Endodermal cell (in vitro differentiated cells): ENCODE measurements at regions not wholly inside any gene's neighbourhood (a gene's known extent, or its start where the extent isn't known, plus 50 kb on each side); places are given as distances from the start of the nearest gene placed in this dataset.
A peak's percentile ranks its signal among the peaks of the same experiment; 100 is the strongest.

Source experiments
- DNase-seq: peaks from one replicate; pipeline ENCODE4 v3.0.0-alpha.2; 2017
- H3K27ac ChIP-seq: 2 replicates; pipeline ENCODE4 v1.5.1; 2013; ENCODE audit warnings: mild to moderate bottlenecking, low read depth, low read length, moderate library complexity
- H3K27me3 ChIP-seq: 2 replicates; pipeline ENCODE4 v1.6.1; 2013; ENCODE audit warnings: mild to moderate bottlenecking, low read length, moderate library complexity; ENCODE audit not compliant: insufficient read depth, control insufficient read depth, poor library complexity, severe bottlenecking
- H3K36me3 ChIP-seq: 2 replicates; pipeline ENCODE4 v1.7.0; 2013; ENCODE audit warnings: mild to moderate bottlenecking, low read length, moderate library complexity; ENCODE audit not compliant: control insufficient read depth, insufficient read depth
- H3K4me1 ChIP-seq: one replicate; pipeline ENCODE4 v1.7.0; 2013; ENCODE audit warnings: low read length; ENCODE audit not compliant: control insufficient read depth, insufficient read depth
- H3K4me3 ChIP-seq: 2 replicates; pipeline ENCODE4 v1.5.1; 2013; ENCODE audit warnings: mild to moderate bottlenecking, low read length, moderate library complexity
- H3K9ac ChIP-seq: 2 replicates; pipeline ENCODE4 v1.6.1; 2013; ENCODE audit warnings: mild to moderate bottlenecking, low read length, moderate library complexity; ENCODE audit not compliant: poor library complexity, severe bottlenecking; ENCODE audit errors: extremely low read depth
- H3K9me3 ChIP-seq: 2 replicates; pipeline ENCODE4 v1.6.1; 2013; ENCODE audit warnings: mild to moderate bottlenecking, low read length, moderate library complexity; ENCODE audit not compliant: control insufficient read depth
- H3K27ac Mint-ChIP-seq: 2 replicates; pipeline ENCODE4 v1.8.0; 2020; ENCODE audit warnings: mixed read lengths
- H3K27me3 Mint-ChIP-seq: 2 replicates; pipeline ENCODE4 v1.8.0; 2021; ENCODE audit warnings: mild to moderate bottlenecking, mixed read lengths; ENCODE audit not compliant: insufficient read depth
- H3K36me3 Mint-ChIP-seq: 2 replicates; pipeline ENCODE4 v1.8.0; 2020; ENCODE audit warnings: low read depth, mixed read lengths
- H3K4me1 Mint-ChIP-seq: 2 replicates; pipeline ENCODE4 v1.8.0; 2020; ENCODE audit warnings: mixed read lengths
- H3K4me3 Mint-ChIP-seq: 2 replicates; pipeline ENCODE4 v1.8.0; 2020; ENCODE audit warnings: mild to moderate bottlenecking, moderate library complexity, mixed read lengths
- H3K9me3 Mint-ChIP-seq: 2 replicates; pipeline ENCODE4 v1.8.0; 2020; ENCODE audit warnings: mild to moderate bottlenecking, mixed read lengths
- CTCF ChIP-seq: fragments of 200-600 bp; sonication (generic); conservative IDR thresholded peaks from 2 replicates; pipeline ENCODE4 v1.5.0; 2021; ENCODE audit warnings: antibody characterized with exemption, mild to moderate bottlenecking
- whole genome bisulfite sequencing, 2 experiments: methylation state at CpG; one replicate each; pipeline versions ENCODE4 v1.1.5 to v1.1.7; 2013; ENCODE audit warnings: missing lambda C conversion rate in 2 of 2, mixed read lengths in 1 of 2; ENCODE audit not compliant: insufficient coverage in 1 of 2, insufficient read length in 1 of 2; 5-methylcytosine and 5-hydroxymethylcytosine counted together

DNA sequence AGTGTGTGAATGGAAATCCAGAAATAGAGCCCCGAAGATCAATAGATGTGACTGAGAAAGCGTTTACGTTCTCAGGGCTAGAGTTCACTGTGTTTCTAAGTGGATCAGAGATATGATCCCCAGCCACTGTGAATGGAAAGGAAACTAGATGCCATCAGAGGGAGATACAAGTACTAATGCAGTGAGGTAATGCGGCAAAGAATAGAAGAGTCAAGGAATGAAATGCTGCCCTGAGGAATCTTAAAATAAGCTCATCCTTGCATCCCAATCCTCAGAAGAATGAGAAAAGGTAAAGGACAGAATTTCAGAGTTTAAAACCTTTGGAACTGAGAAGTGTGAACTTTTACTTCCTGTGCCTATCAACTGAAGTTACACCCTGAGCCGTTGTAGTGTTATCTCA is 165.5 kb upstream of the ESRRG start:
- Histone ChIP-seq H3K27me3 (no peaks in the 10 kb centered on the region), H3K27ac (no peak overlapping the region), H3K36me3 (no peaks in the 10 kb centered on the region), H3K4me1 (peaks cover 6% of the 10 kb centered on the region), H3K9me3 (no peaks in the 10 kb centered on the region), H3K9ac (no peak overlapping the region), H3K4me3 (no peak overlapping the region)
- no peak overlapping the region for H3K4me3 Mint-ChIP-seq
- no peaks in the 10 kb centered on the region for H3K27me3 Mint-ChIP-seq
- DNase-seq = no peak
- peak overlapping the region; percentile 3 for H3K27ac Mint-ChIP-seq
- 74% methylated on average over 5 of the region's 5 CpGs for WGBS, 2 experiments
- peaks cover 31% of the 10 kb centered on the region for H3K4me1 Mint-ChIP-seq
- no peak for TF ChIP-seq CTCF
- H3K9me3 Mint-ChIP-seq = no peaks in the 10 kb centered on the region
- H3K36me3 Mint-ChIP-seq = no peaks in the 10 kb centered on the region

DNA sequence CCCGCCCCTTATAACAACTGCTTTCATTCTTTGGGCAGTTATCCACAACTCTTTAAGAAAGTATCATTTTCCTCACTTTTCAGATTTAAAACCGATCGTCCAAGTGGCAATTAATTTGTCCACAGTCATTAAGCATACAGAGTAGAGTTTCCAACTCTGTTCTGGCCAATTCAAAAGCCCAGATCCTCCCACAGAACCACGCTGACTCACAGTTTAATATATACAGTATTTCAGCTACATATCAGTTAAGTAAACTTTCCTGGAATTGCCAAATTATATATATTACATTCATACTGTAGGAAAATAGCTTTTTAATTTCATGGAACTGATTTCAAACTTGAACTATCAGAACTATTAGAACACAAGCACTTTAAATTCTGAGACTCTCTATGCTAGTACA is 163.8 kb upstream of the ESRRG start:
- Mint-ChIP-seq H3K4me3 (no peak overlapping the region), H3K27me3 (no peaks in the 10 kb centered on the region), H3K27ac (no peak overlapping the region), H3K9me3 (no peaks in the 10 kb centered on the region), H3K4me1 (peaks cover 27% of the 10 kb centered on the region), H3K36me3 (no peaks in the 10 kb centered on the region)
- no peak for DNase-seq
- Histone ChIP-seq H3K27me3 (no peaks in the 10 kb centered on the region), H3K27ac (no peak overlapping the region), H3K36me3 (no peaks in the 10 kb centered on the region), H3K9ac (no peak overlapping the region), H3K4me3 (no peak overlapping the region), H3K9me3 (no peaks in the 10 kb centered on the region), H3K4me1 (peaks cover 6% of the 10 kb centered on the region)
- TF ChIP-seq CTCF = no peak
- 88 to 95% methylated on average over 3 to 4 of the region's 4 CpGs for WGBS, 2 experiments

DNA sequence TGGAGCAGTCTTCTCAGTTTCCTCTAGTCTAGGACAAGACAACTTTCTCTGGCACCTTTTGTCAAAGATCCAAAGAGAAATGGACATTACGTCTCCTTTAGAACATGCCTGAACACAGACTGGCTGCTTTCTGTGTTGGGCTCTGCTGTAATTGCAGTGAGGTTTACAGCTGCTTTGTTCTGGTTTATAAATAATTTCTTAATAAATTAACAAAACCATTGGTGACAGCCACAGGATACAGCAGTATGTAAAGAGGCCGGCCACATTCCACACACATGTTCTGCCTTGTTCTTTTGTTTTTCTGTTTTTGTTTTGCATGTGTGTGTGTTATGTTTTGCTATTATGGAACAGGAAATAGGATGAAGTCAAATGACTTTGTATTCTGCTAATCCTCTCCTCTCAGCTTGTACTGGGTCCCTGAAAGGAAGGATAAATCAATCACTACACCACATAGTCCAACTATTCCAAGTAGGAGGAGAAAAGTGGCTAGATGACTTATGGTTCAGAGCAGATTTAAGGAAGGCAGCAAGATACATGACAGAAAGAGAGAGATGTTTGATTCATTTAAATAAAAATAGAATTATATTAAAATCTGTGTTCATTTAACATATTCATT is 161.5 kb upstream of the ESRRG start:
- no peak overlapping the region for H3K4me3 Mint-ChIP-seq
- H3K36me3 ChIP-seq = no peaks in the 10 kb centered on the region
- no peaks in the 10 kb centered on the region for H3K36me3 Mint-ChIP-seq
- TF ChIP-seq CTCF = no peak
- no peak overlapping the region for H3K9ac ChIP-seq
- H3K4me1 ChIP-seq = peaks cover 6% of the 10 kb centered on the region
- no peaks in the 10 kb centered on the region for H3K27me3 Mint-ChIP-seq
- H3K27ac Mint-ChIP-seq = no peak overlapping the region
- H3K9me3 Mint-ChIP-seq = no peaks in the 10 kb centered on the region
- H3K27ac ChIP-seq = no peak overlapping the region
- H3K27me3 ChIP-seq = no peaks in the 10 kb centered on the region
- WGBS, 2 experiments = 91% methylated on average over 2 of the region's 2 CpGs; no CpG with 5 or more reads in 1 of the 2 experiments
- peaks cover 27% of the 10 kb centered on the region for H3K4me1 Mint-ChIP-seq
- no peaks in the 10 kb centered on the region for H3K9me3 ChIP-seq
- no peak overlapping the region for H3K4me3 ChIP-seq
- DNase-seq = no peak
